Ascending aorta (tissue), 2 donors: ENCODE measurements at regions not wholly inside any gene's neighbourhood (a gene's known extent, or its start where the extent isn't known, plus 50 kb on each side); places are given as distances from the start of the nearest gene placed in this dataset.

ENCODE experiments used
- DNase-seq, 2 donors: peaks; one replicate each; pipeline ENCODE4 v3.0.0-alpha.2; 2019; ENCODE audit warnings: low spot score in 2 of 2
- H3K27ac ChIP-seq, 2 donors: fragments of 200-600 bp; sonication (generic); one replicate each; pipeline ENCODE4 v1.5.1; 2016 to 2017; ENCODE audit warnings: mild to moderate bottlenecking in 1 of 2
- H3K27me3 ChIP-seq: fragments of 200-600 bp; sonication (generic); one replicate; pipeline ENCODE4 v1.5.1; 2017
- H3K36me3 ChIP-seq, 2 donors: fragments of 200-600 bp; sonication (generic); one replicate each; pipeline ENCODE4 v1.5.1; 2016
- H3K4me1 ChIP-seq, 2 donors: fragments of 200-600 bp; sonication (generic); one replicate each; pipeline ENCODE4 v1.5.1; 2016 to 2017; ENCODE audit warnings: mild to moderate bottlenecking in 1 of 2
- H3K4me3 ChIP-seq, 2 donors: fragments of 200-600 bp; sonication (generic); one replicate each; pipeline ENCODE4 v1.5.1; 2016 to 2017; ENCODE audit warnings: mild to moderate bottlenecking in 1 of 2
- H3K9me3 ChIP-seq, 2 donors: fragments of 200-600 bp; sonication (generic); one replicate each; pipeline ENCODE4 v1.5.1; 2016
- intact Hi-C: fragments of 100-400 bp; cut with DNase I; formaldehyde crosslinking; loops from one replicate; pipeline ENCODE4 v1.15.1; 2023
- TF ChIP-seq, protein P1 (sequence below), 3 experiments: fragments of 200-600 bp in 2 of 3; fragments of 450-650 bp in 1 of 3; sonication (generic) in 2 of 3; IDR thresholded peaks; one replicate each; pipeline ENCODE4 v1.5.1; 2016 to 2019; ENCODE audit warnings: antibody characterized with exemption in 3 of 3, mild to moderate bottlenecking in 1 of 3, moderate library complexity in 1 of 3

GRCh38 chr5:21097661-21098060 is 1109.7 kb upstream of the CDH18 start:
- Histone ChIP-seq H3K9me3 (no peaks in the 10 kb centered on the region), H3K27ac (no peak overlapping the region), H3K4me3 (no peak overlapping the region), H3K27me3 (no peaks in the 10 kb centered on the region), H3K36me3 (no peaks in the 10 kb centered on the region), H3K4me1 (no peaks in the 10 kb centered on the region)
- TF ChIP-seq, protein P1, sequence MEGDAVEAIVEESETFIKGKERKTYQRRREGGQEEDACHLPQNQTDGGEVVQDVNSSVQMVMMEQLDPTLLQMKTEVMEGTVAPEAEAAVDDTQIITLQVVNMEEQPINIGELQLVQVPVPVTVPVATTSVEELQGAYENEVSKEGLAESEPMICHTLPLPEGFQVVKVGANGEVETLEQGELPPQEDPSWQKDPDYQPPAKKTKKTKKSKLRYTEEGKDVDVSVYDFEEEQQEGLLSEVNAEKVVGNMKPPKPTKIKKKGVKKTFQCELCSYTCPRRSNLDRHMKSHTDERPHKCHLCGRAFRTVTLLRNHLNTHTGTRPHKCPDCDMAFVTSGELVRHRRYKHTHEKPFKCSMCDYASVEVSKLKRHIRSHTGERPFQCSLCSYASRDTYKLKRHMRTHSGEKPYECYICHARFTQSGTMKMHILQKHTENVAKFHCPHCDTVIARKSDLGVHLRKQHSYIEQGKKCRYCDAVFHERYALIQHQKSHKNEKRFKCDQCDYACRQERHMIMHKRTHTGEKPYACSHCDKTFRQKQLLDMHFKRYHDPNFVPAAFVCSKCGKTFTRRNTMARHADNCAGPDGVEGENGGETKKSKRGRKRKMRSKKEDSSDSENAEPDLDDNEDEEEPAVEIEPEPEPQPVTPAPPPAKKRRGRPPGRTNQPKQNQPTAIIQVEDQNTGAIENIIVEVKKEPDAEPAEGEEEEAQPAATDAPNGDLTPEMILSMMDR (IDR thresholded peaks at IDR 0.05) = no peak
- DNase-seq = no peak
- intact Hi-C loops = no loop called here

DNA sequence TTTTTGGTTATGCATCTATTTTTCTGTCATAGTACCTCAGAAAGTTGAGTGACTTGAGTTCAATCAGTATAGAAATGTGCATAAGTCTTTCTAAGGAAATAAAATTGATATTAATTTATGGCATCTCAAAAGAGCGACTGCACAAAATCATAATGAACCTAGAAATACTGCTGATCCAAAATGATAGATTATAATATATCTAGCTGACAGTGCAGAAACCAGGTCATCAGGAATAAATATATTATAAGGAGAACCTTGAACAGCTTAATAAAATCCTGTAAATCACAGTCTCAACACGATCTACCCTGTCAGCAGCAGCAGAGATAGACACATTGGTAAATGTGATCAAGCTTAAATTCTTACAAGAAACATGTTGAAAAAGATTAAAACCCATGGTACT is 1106.6 kb upstream of the CDH18 start:
- intact Hi-C loops = no loop called here
- H3K4me1 ChIP-seq = no peaks in the 10 kb centered on the region
- no peak for DNase-seq

DNA sequence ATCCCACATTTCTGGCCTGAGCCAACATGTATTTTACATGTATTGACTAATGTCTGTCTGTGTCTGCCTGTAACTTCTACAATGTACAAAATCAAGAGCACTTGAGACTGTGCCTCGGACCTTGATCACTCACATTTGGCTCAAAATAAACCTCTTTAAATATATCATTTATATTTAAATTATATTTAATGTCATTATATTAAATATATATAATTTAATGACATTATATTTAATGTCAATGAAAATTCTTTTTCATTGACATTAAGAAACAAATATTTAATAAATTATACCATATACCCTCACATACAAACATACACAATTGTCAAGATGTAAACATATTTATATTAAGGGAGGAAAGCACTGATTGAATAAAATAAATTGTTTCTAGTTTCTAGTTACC is 1099.8 kb upstream of the CDH18 start:
- H3K9me3 ChIP-seq = no peaks in the 10 kb centered on the region
- intact Hi-C loops = no loop called here
- H3K4me1 ChIP-seq = no peaks in the 10 kb centered on the region
- no peaks in the 10 kb centered on the region for H3K27me3 ChIP-seq
- no peak for DNase-seq
- H3K4me3 ChIP-seq = no peak overlapping the region
- TF ChIP-seq, protein P1 (IDR thresholded peaks at IDR 0.05) = no peak
- H3K27ac ChIP-seq = no peak overlapping the region
- H3K36me3 ChIP-seq = no peaks in the 10 kb centered on the region

More for the DNA sequence above, 1106.6 kb upstream of the CDH18 start:
- no peak overlapping the region for H3K4me3 ChIP-seq
- H3K9me3 ChIP-seq = no peaks in the 10 kb centered on the region
- H3K27me3 ChIP-seq = no peaks in the 10 kb centered on the region
- no peaks in the 10 kb centered on the region for H3K36me3 ChIP-seq
- TF ChIP-seq, protein P1 (IDR thresholded peaks at IDR 0.05) = no peak
- H3K27ac ChIP-seq = no peak overlapping the region

- Histone ChIP-seq H3K27ac (no peak overlapping the region), H3K27me3 (no peaks in the 10 kb centered on the region), H3K9me3 (no peaks in the 10 kb centered on the region), H3K4me3 (no peak overlapping the region), H3K36me3 (no peaks in the 10 kb centered on the region), H3K4me1 (no peaks in the 10 kb centered on the region)
- DNase-seq = no peak
- intact Hi-C loops = no loop called here
- TF ChIP-seq, protein P1 (IDR thresholded peaks at IDR 0.05) = no peak
These were observed 1097.8 kb upstream of the CDH18 start for GRCh38 chr5:21085791-21086190.

DNA sequence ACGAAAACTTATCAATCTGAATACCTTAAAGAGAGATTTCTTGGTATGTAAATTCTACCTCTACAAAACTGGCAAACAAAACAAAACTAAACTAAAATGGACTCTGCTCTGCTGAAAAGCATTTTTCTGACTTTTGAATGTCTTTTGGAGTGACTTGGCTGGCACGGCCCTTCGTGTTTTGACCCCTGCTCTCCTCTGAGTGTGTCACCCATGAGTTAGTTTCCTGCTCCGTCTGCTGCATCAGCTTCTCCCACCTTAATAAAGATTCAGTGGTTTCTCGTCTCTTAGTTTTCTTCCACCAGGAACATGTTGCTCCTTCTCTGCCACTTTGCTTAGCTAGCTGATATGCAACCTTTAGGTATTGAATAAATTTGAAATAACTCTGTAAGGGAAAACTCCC is 1084.0 kb upstream of the CDH18 start:
- Histone ChIP-seq H3K36me3 (no peaks in the 10 kb centered on the region), H3K27me3 (no peaks in the 10 kb centered on the region), H3K4me3 (no peak overlapping the region), H3K9me3 (no peaks in the 10 kb centered on the region), H3K27ac (no peak overlapping the region), H3K4me1 (no peaks in the 10 kb centered on the region)
- TF ChIP-seq, protein P1 (IDR thresholded peaks at IDR 0.05) = no peak
- DNase-seq = no peak
- intact Hi-C loops = no loop called here

DNA sequence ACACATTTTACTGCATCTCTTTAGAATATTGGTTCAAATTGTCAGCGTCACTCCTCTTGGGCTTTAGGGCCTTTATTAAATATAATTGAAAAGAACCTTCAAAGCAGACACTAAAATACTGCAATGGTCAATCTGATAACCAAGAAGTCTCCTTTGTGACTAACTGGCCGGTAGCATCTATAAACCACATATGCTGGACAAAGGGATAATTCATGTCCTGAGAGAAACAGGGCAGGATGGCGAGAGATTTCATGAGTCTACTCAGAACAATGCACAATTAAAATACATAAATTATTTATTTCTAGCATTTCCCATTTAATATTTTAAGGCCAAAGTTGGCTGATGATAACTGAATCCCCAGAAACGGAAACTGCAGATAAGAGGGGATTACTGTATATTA is 1083.4 kb upstream of the CDH18 start:
- DNase-seq = no peak
- Histone ChIP-seq H3K4me3 (no peak overlapping the region), H3K27me3 (no peaks in the 10 kb centered on the region), H3K36me3 (no peaks in the 10 kb centered on the region), H3K4me1 (no peaks in the 10 kb centered on the region), H3K9me3 (no peaks in the 10 kb centered on the region), H3K27ac (no peak overlapping the region)
- intact Hi-C loops = no loop called here
- TF ChIP-seq, protein P1 (IDR thresholded peaks at IDR 0.05) = no peak
